IPS-18a (cell line): ENCODE measurements at regions not wholly inside any gene's neighbourhood (a gene's known extent, or its start where the extent isn't known, plus 50 kb on each side); places are given as distances from the start of the nearest gene placed in this dataset.

ENCODE experiments used
- H3K27ac ChIP-seq: one replicate; pipeline ENCODE4 v1.5.1; 2013; ENCODE audit warnings: low read length
- H3K27me3 ChIP-seq: one replicate; pipeline ENCODE4 v1.6.1; 2013; ENCODE audit warnings: mild to moderate bottlenecking, low read length; ENCODE audit not compliant: control insufficient read depth, insufficient read depth
- H3K36me3 ChIP-seq: one replicate; pipeline ENCODE4 v1.6.1; 2013; ENCODE audit warnings: low read depth, low read length; ENCODE audit not compliant: control insufficient read depth
- H3K4me1 ChIP-seq: one replicate; pipeline ENCODE4 v1.6.1; 2013; ENCODE audit warnings: low read depth, low read length; ENCODE audit not compliant: control insufficient read depth
- H3K4me3 ChIP-seq: one replicate; pipeline ENCODE4 v1.5.1; 2013; ENCODE audit warnings: low read length
- H3K9ac ChIP-seq: one replicate; pipeline ENCODE4 v1.6.1; 2013; ENCODE audit warnings: mild to moderate bottlenecking, low read length, moderate library complexity
- H3K9me3 ChIP-seq: one replicate; pipeline ENCODE4 v1.6.1; 2013; ENCODE audit warnings: low read depth, low read length; ENCODE audit not compliant: control insufficient read depth

GRCh38 chr6:94131271-94131670, 711.9 kb upstream of the EPHA7 start:
- H3K27me3 ChIP-seq, result no peaks in the 10 kb centered on the region
- H3K4me1 ChIP-seq, result peaks cover 8% of the 10 kb centered on the region
- H3K9ac ChIP-seq, result no peak overlapping the region
- H3K4me3 ChIP-seq, result no peak overlapping the region
- no peak overlapping the region for H3K27ac ChIP-seq
- H3K9me3 ChIP-seq, result no peaks in the 10 kb centered on the region
- H3K36me3 ChIP-seq, result no peaks in the 10 kb centered on the region

GRCh38 chr6:94130478-94130877, 711.1 kb upstream of the EPHA7 start:
- Histone ChIP-seq H3K4me3 (no peak overlapping the region), H3K36me3 (no peaks in the 10 kb centered on the region), H3K27ac (no peak overlapping the region), H3K4me1 (peaks cover 8% of the 10 kb centered on the region), H3K9me3 (no peaks in the 10 kb centered on the region), H3K27me3 (no peaks in the 10 kb centered on the region), H3K9ac (no peak overlapping the region)

GRCh38 chr6:94129926-94130325, 710.6 kb upstream of the EPHA7 start:
- H3K27ac ChIP-seq, result no peak overlapping the region
- no peaks in the 10 kb centered on the region for H3K36me3 ChIP-seq
- H3K9me3 ChIP-seq, result no peaks in the 10 kb centered on the region
- peaks cover 8% of the 10 kb centered on the region for H3K4me1 ChIP-seq
- no peak overlapping the region for H3K4me3 ChIP-seq
- H3K27me3 ChIP-seq, result no peaks in the 10 kb centered on the region
- no peak overlapping the region for H3K9ac ChIP-seq

- peaks cover 8% of the 10 kb centered on the region for H3K4me1 ChIP-seq
These were observed 708.4 kb upstream of the EPHA7 start for GRCh38 chr6:94127716-94128115.

GRCh38 chr6:94124333-94124732, 705.0 kb upstream of the EPHA7 start:
- no peaks in the 10 kb centered on the region for H3K4me1 ChIP-seq
- H3K36me3 ChIP-seq, result no peaks in the 10 kb centered on the region
- no peaks in the 10 kb centered on the region for H3K9me3 ChIP-seq
- no peak overlapping the region for H3K4me3 ChIP-seq
- H3K9ac ChIP-seq, result no peak overlapping the region
- H3K27me3 ChIP-seq, result no peaks in the 10 kb centered on the region
- H3K27ac ChIP-seq, result no peak overlapping the region

More at GRCh38 chr6:94127716-94128115, 708.4 kb upstream of the EPHA7 start:
- Histone ChIP-seq H3K9me3 (no peaks in the 10 kb centered on the region), H3K27ac (no peak overlapping the region), H3K36me3 (no peaks in the 10 kb centered on the region), H3K4me3 (no peak overlapping the region), H3K27me3 (no peaks in the 10 kb centered on the region), H3K9ac (no peak overlapping the region)

GRCh38 chr6:94121094-94121493, 701.7 kb upstream of the EPHA7 start:
- H3K36me3 ChIP-seq, result no peaks in the 10 kb centered on the region
- no peak overlapping the region for H3K9ac ChIP-seq
- H3K27ac ChIP-seq, result no peak overlapping the region
- no peaks in the 10 kb centered on the region for H3K9me3 ChIP-seq
- H3K4me3 ChIP-seq, result no peak overlapping the region
- H3K27me3 ChIP-seq, result no peaks in the 10 kb centered on the region
- H3K4me1 ChIP-seq, result no peaks in the 10 kb centered on the region

GRCh38 chr6:94099072-94099471, 679.7 kb upstream of the EPHA7 start:
- Histone ChIP-seq H3K9ac (no peak overlapping the region), H3K4me3 (no peak overlapping the region), H3K9me3 (no peaks in the 10 kb centered on the region), H3K36me3 (no peaks in the 10 kb centered on the region), H3K4me1 (no peaks in the 10 kb centered on the region), H3K27me3 (no peaks in the 10 kb centered on the region), H3K27ac (no peak overlapping the region)

GRCh38 chr6:94095961-94096360, 676.6 kb upstream of the EPHA7 start:
- no peaks in the 10 kb centered on the region for H3K9me3 ChIP-seq

GRCh38 chr6:94089941-94090340, 670.6 kb upstream of the EPHA7 start:
- Histone ChIP-seq H3K27ac (no peak overlapping the region), H3K9me3 (no peaks in the 10 kb centered on the region), H3K4me1 (peaks cover 14% of the 10 kb centered on the region), H3K4me3 (no peak overlapping the region), H3K36me3 (no peaks in the 10 kb centered on the region), H3K9ac (no peak overlapping the region), H3K27me3 (no peaks in the 10 kb centered on the region)

More at GRCh38 chr6:94095961-94096360, 676.6 kb upstream of the EPHA7 start:
- Histone ChIP-seq H3K4me1 (no peaks in the 10 kb centered on the region), H3K36me3 (no peaks in the 10 kb centered on the region), H3K4me3 (no peak overlapping the region), H3K27me3 (no peaks in the 10 kb centered on the region), H3K9ac (no peak overlapping the region), H3K27ac (no peak overlapping the region)

- Histone ChIP-seq H3K36me3 (no peaks in the 10 kb centered on the region), H3K4me3 (no peak overlapping the region), H3K27me3 (no peaks in the 10 kb centered on the region), H3K27ac (no peak overlapping the region), H3K9ac (no peak overlapping the region), H3K9me3 (no peaks in the 10 kb centered on the region), H3K4me1 (peaks cover 14% of the 10 kb centered on the region)
These were observed 669.5 kb upstream of the EPHA7 start for GRCh38 chr6:94088870-94089269.

- peaks cover 21% of the 10 kb centered on the region for H3K4me1 ChIP-seq
- no peaks in the 10 kb centered on the region for H3K36me3 ChIP-seq
- no peak overlapping the region for H3K27ac ChIP-seq
- H3K27me3 ChIP-seq, result no peaks in the 10 kb centered on the region
- no peaks in the 10 kb centered on the region for H3K9me3 ChIP-seq
- no peak overlapping the region for H3K4me3 ChIP-seq
- H3K9ac ChIP-seq, result no peak overlapping the region
These were observed 655.4 kb upstream of the EPHA7 start for GRCh38 chr6:94074764-94075163.

GRCh38 chr6:94071835-94072234, 652.5 kb upstream of the EPHA7 start:
- Histone ChIP-seq H3K4me1 (peaks cover 21% of the 10 kb centered on the region), H3K36me3 (no peaks in the 10 kb centered on the region), H3K4me3 (no peak overlapping the region), H3K27ac (no peak overlapping the region), H3K9me3 (no peaks in the 10 kb centered on the region), H3K9ac (no peak overlapping the region), H3K27me3 (no peaks in the 10 kb centered on the region)
